ENCODE measurements at regions not wholly inside any gene's neighbourhood (a gene's known extent, or its start where the extent isn't known, plus 50 kb on each side); places are given as distances from the start of the nearest gene placed in this dataset.

DNA sequence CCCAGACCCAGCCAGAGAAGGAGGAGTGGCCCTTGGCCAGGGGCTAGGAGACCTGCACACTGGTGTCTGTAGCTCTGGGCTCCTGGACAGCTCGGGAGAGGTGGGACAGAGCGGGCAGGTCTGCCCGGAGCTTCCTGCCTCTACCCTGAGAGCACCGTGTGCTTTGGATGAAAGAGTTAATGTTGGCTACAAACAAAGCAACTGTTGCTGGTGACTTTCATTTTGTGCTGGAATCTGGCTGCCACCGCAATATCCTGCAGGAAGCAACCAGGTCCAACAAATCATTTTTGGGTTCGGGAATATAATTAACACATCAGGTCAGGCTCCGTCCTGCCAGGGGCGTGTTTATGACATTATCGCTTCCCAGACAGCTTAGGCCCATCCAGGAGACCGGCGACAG, 441.8 kb upstream of the MKI67 start:
- H3K36me3 Mint-ChIP-seq, result no peaks in the 10 kb centered on the region
- no peaks in the 10 kb centered on the region for H3K36me3 ChIP-seq (ENCODE audit: insufficient read depth, low read length)
- no peaks in the 10 kb centered on the region for H3K9me3 ChIP-seq (ENCODE audit: control insufficient read depth in 1 of 2, low read length in 2 of 2)
- no peak overlapping the region for H3K4me3 Mint-ChIP-seq
- no peaks in the 10 kb centered on the region for H3K9me3 Mint-ChIP-seq
- intact Hi-C loops (cut with micrococcal nuclease), result no loop called here
- H3K27me3 Mint-ChIP-seq, result peaks cover 2 to 3% of the 10 kb centered on the region in 2 donors
- POLR2A ChIA-PET (ENCODE audit: partially characterized antibody), result no interaction called here
- CTCF ChIA-PET (ENCODE audit: partially characterized antibody), result no interaction called here
- H3K4me3 ChIP-seq (ENCODE audit: low read length in 2 of 2), result no peak overlapping the region
- no peak for DNase-seq
- H3K4me1 ChIP-seq (ENCODE audit: insufficient read depth, low read length), result no peaks in the 10 kb centered on the region
- H3K27ac Mint-ChIP-seq, result no peak overlapping the region
- no peaks in the 10 kb centered on the region for H3K27me3 ChIP-seq (ENCODE audit: insufficient read depth, low read length)
- H3K27ac ChIP-seq (ENCODE audit: low read depth, low read length), result no peak overlapping the region
- H3K4me1 Mint-ChIP-seq, result no peaks in the 10 kb centered on the region

DNA sequence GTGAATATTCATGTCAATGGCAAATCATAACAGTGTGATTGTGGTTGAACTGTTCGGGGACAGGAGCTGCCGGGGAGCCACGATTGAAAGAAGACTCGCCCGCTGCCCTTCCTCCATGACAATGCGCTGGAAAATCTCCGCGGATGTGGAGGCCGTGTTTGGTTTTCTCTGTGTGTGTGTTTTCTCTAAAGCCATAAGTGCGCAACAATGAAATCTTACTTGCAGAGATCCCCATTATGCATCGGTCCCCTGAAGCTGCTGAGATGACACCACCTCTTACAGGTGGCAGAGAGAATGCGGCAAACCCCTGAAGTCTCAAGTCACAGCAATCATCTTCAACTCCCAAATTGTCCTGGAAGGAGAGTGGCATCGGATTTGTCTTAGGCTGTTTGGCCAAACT, 442.3 kb upstream of the MKI67 start:
- Histone ChIP-seq H3K9me3 (ENCODE audit: control insufficient read depth in 1 of 2, low read length in 2 of 2) (no peaks in the 10 kb centered on the region), H3K27ac (ENCODE audit: low read depth, low read length) (no peak overlapping the region), H3K27me3 (ENCODE audit: insufficient read depth, low read length) (no peaks in the 10 kb centered on the region), H3K36me3 (ENCODE audit: insufficient read depth, low read length) (no peaks in the 10 kb centered on the region), H3K4me1 (ENCODE audit: insufficient read depth, low read length) (no peaks in the 10 kb centered on the region), H3K4me3 (ENCODE audit: low read length in 2 of 2) (no peak overlapping the region)
- H3K27me3 Mint-ChIP-seq, result peaks cover 2 to 3% of the 10 kb centered on the region in 2 donors
- intact Hi-C loops (cut with micrococcal nuclease), result no loop called here
- CTCF ChIA-PET (ENCODE audit: partially characterized antibody), result no interaction called here
- H3K9me3 Mint-ChIP-seq, result no peaks in the 10 kb centered on the region
- no peak overlapping the region for H3K4me3 Mint-ChIP-seq
- DNase-seq, result no peak
- no peaks in the 10 kb centered on the region for H3K4me1 Mint-ChIP-seq
- no peaks in the 10 kb centered on the region for H3K36me3 Mint-ChIP-seq
- no peak overlapping the region for H3K27ac Mint-ChIP-seq
- POLR2A ChIA-PET (ENCODE audit: partially characterized antibody), result no interaction called here

DNA sequence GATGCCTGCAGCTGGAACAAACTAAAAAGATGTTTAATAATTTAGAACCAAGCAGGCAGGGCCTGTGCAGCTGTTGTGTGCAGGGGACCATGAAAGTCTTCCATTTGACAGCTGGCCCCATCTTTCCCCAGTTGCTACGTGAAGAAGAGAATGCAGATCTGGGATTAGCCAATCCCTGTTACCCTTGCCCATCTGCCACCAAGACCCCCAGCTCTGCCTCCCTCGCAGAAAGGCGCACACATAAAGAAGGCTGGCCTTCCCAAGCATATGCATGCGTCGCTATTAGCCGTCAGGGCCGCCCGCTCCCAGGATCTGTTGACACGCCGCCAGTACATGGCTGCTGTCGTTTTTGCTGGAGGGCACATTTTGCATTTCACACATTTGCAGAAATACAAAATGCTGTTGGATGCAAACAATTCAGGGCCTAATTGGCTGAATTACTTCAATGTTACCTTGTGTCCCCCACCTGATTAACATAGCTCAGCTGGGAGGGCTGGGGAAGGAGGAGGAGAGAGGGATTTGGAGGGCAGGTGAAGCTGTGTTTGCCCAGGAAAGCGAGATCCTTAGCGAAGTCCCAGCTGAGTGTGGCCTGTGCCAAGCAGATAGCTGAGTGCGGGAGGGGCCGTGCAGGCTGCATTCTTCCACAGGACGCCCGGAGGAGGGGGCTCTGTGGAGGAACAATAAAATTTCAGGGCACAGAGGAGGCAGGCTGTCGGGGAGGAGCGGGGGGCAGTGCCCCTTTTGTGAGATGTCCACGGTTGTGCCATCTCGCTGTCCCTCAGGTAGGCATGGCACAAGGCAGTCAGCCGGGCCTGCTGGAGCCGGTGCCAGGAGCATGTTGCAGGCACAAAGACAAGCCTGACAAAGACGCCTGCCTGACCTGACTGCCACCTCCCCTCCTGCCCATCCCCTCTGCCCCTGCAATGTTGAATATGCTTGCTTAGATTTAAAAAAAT, 443.0 kb upstream of the MKI67 start:
- H3K27me3 Mint-ChIP-seq, result peaks cover 2 to 3% of the 10 kb centered on the region in 2 donors
- Histone ChIP-seq H3K4me1 (ENCODE audit: insufficient read depth, low read length) (no peaks in the 10 kb centered on the region), H3K4me3 (ENCODE audit: low read length in 2 of 2) (no peak overlapping the region), H3K36me3 (ENCODE audit: insufficient read depth, low read length) (no peaks in the 10 kb centered on the region), H3K9me3 (ENCODE audit: control insufficient read depth in 1 of 2, low read length in 2 of 2) (no peaks in the 10 kb centered on the region), H3K27ac (ENCODE audit: low read depth, low read length) (no peak overlapping the region), H3K27me3 (ENCODE audit: insufficient read depth, low read length) (no peaks in the 10 kb centered on the region)
- ChIA-PET CTCF (ENCODE audit: partially characterized antibody) (no interaction called here), POLR2A (ENCODE audit: partially characterized antibody) (no interaction called here)
- intact Hi-C loops (cut with micrococcal nuclease), result no loop called here
- no peak for DNase-seq
- no peaks in the 10 kb centered on the region for H3K9me3 Mint-ChIP-seq
- H3K27ac Mint-ChIP-seq, result no peak overlapping the region
- H3K4me3 Mint-ChIP-seq, result no peak overlapping the region
- H3K4me1 Mint-ChIP-seq, result no peaks in the 10 kb centered on the region
- no peaks in the 10 kb centered on the region for H3K36me3 Mint-ChIP-seq

DNA sequence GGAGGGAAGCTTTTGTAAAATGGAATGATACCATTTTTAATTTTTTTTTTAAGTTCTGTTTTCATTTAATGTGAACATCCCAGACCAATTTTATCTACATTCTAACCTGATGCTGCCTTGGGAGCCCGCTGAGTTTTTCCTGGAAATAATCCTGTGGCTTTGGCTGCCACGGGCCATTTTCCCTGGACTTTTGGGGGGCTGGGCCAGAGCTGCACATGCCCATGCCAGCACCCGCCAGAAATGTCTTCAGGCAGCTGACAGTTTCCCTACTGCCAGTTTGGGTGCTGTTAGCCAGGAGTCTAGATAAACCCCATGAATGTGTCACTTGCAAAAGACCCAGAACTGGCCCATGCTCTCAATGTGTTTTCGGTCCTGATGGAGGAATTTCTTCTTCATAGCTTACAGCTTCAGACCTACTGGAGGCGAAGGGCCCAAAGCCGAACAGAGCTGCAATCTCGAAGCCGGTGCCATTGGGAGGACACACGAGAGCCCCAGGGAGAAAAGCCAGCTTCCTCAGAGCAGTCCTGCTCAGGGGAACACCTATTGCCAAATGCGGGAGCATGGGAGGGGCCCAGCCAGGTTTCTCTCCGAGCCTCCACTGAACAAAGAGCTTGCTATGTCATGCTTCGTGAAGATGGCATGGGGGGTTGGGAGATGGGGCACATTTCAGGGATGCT, 444.2 kb upstream of the MKI67 start:
- Histone ChIP-seq H3K9me3 (ENCODE audit: control insufficient read depth in 1 of 2, low read length in 2 of 2) (no peaks in the 10 kb centered on the region), H3K4me3 (ENCODE audit: low read length in 2 of 2) (no peak overlapping the region), H3K4me1 (ENCODE audit: insufficient read depth, low read length) (no peaks in the 10 kb centered on the region), H3K27ac (ENCODE audit: low read depth, low read length) (no peak overlapping the region), H3K27me3 (ENCODE audit: insufficient read depth, low read length) (no peaks in the 10 kb centered on the region), H3K36me3 (ENCODE audit: insufficient read depth, low read length) (no peaks in the 10 kb centered on the region)
- no peak overlapping the region for H3K27ac Mint-ChIP-seq
- DNase-seq, result no peak
- CTCF ChIA-PET (ENCODE audit: partially characterized antibody), result no interaction called here
- H3K4me1 Mint-ChIP-seq, result no peaks in the 10 kb centered on the region
- H3K27me3 Mint-ChIP-seq, result peaks cover 2 to 3% of the 10 kb centered on the region in 2 donors
- H3K36me3 Mint-ChIP-seq, result no peaks in the 10 kb centered on the region
- intact Hi-C loops (cut with micrococcal nuclease), result no loop called here
- POLR2A ChIA-PET (ENCODE audit: partially characterized antibody), result no interaction called here
- H3K9me3 Mint-ChIP-seq, result no peaks in the 10 kb centered on the region
- no peak overlapping the region for H3K4me3 Mint-ChIP-seq

DNA sequence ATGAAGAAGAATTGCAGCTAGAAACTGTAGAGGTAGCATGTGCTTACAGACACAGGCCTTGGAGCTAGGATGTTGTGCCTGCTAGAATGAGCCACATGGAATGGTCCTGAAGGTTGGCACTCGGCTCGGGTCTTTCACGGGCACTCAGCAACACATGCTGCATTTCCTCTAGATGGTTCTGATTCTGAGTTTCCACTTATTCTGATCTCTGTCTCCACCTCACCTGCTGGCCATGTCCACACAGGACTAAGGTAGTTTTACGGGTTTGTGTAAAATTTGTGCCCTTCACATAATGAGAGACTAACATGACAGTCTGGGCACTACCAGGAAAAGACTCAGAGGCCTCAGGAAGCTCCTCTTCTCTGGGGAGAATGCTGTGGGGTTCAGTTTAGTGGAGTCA, 444.8 kb upstream of the MKI67 start:
- no peaks in the 10 kb centered on the region for H3K4me1 Mint-ChIP-seq
- H3K4me3 ChIP-seq (ENCODE audit: low read length in 2 of 2), result no peak overlapping the region
- H3K27ac ChIP-seq (ENCODE audit: low read depth, low read length), result no peak overlapping the region
- no peaks in the 10 kb centered on the region for H3K27me3 ChIP-seq (ENCODE audit: insufficient read depth, low read length)
- no peak overlapping the region for H3K27ac Mint-ChIP-seq
- no peaks in the 10 kb centered on the region for H3K9me3 ChIP-seq (ENCODE audit: control insufficient read depth in 1 of 2, low read length in 2 of 2)
- H3K27me3 Mint-ChIP-seq, result peaks cover 2 to 3% of the 10 kb centered on the region in 2 donors
- no peaks in the 10 kb centered on the region for H3K36me3 ChIP-seq (ENCODE audit: insufficient read depth, low read length)
- intact Hi-C loops (cut with micrococcal nuclease), result no loop called here
- H3K36me3 Mint-ChIP-seq, result no peaks in the 10 kb centered on the region
- no peak overlapping the region for H3K4me3 Mint-ChIP-seq
- DNase-seq, result no peak
- H3K4me1 ChIP-seq (ENCODE audit: insufficient read depth, low read length), result no peaks in the 10 kb centered on the region
- POLR2A ChIA-PET (ENCODE audit: partially characterized antibody), result no interaction called here
- CTCF ChIA-PET (ENCODE audit: partially characterized antibody), result no interaction called here
- no peaks in the 10 kb centered on the region for H3K9me3 Mint-ChIP-seq

DNA sequence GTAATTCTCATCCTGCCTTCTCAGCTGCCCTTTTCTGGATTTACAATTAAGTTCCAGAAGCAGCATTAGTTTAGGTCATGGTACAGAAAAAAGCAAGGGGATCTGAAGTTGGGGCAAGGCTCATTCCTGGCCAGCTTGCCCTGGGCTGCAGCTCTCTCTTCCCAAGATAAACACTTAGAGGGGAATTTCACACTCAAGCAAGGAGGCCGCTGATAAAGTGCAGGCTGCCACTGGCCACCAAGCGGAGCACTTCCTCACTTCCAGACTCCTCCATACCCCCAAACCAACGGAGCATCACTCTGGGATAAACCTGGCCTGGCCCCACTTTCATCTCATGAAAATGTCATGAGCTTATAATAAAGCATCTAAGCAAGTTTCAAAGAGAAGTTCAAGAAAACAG, 445.5 kb upstream of the MKI67 start:
- DNase-seq, result no peak
- no peaks in the 10 kb centered on the region for H3K4me1 Mint-ChIP-seq
- H3K9me3 Mint-ChIP-seq, result no peaks in the 10 kb centered on the region
- Histone ChIP-seq H3K9me3 (ENCODE audit: control insufficient read depth in 1 of 2, low read length in 2 of 2) (no peaks in the 10 kb centered on the region), H3K36me3 (ENCODE audit: insufficient read depth, low read length) (no peaks in the 10 kb centered on the region), H3K27me3 (ENCODE audit: insufficient read depth, low read length) (no peaks in the 10 kb centered on the region), H3K4me1 (ENCODE audit: insufficient read depth, low read length) (no peaks in the 10 kb centered on the region), H3K27ac (ENCODE audit: low read depth, low read length) (no peak overlapping the region), H3K4me3 (ENCODE audit: low read length in 2 of 2) (no peak overlapping the region)
- peaks cover 2 to 3% of the 10 kb centered on the region in 2 donors for H3K27me3 Mint-ChIP-seq
- ChIA-PET POLR2A (ENCODE audit: partially characterized antibody) (no interaction called here), CTCF (ENCODE audit: partially characterized antibody) (no interaction called here)
- no peak overlapping the region for H3K27ac Mint-ChIP-seq
- no peaks in the 10 kb centered on the region for H3K36me3 Mint-ChIP-seq
- H3K4me3 Mint-ChIP-seq, result no peak overlapping the region
- intact Hi-C loops (cut with micrococcal nuclease), result no loop called here

DNA sequence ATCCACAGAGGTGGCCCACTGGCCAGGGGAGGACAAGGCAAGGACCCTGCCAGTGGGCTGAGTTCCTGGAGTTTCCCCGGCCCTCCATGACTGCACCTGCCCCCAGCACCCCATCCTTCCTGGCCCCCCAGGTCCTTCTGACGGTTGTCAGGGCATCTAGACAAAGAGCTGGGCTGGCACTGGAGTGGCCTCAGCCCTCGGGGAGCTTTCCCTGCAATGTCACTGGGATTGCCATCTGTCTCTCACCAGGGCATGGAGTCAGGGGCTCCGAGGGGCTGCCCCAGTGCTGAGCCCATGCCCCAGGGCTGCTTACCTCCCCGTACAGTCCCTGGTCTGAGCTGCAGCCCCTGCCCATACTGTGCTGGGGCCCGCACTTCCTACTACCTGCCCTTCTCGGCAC, 446.5 kb upstream of the MKI67 start:
- H3K36me3 ChIP-seq (ENCODE audit: insufficient read depth, low read length), result no peaks in the 10 kb centered on the region
- Mint-ChIP-seq H3K4me3 (no peak overlapping the region), H3K4me1 (no peaks in the 10 kb centered on the region), H3K27ac (no peak overlapping the region), H3K27me3 (peaks cover 0 to 3% of the 10 kb centered on the region in 2 donors), H3K36me3 (no peaks in the 10 kb centered on the region), H3K9me3 (no peaks in the 10 kb centered on the region)
- H3K9me3 ChIP-seq (ENCODE audit: control insufficient read depth in 1 of 2, low read length in 2 of 2), result no peaks in the 10 kb centered on the region
- CTCF ChIA-PET (ENCODE audit: partially characterized antibody), result no interaction called here
- no peak overlapping the region for H3K4me3 ChIP-seq (ENCODE audit: low read length in 2 of 2)
- intact Hi-C loops (cut with micrococcal nuclease), result no loop called here
- POLR2A ChIA-PET (ENCODE audit: partially characterized antibody), result no interaction called here
- DNase-seq, result no peak
- no peaks in the 10 kb centered on the region for H3K27me3 ChIP-seq (ENCODE audit: insufficient read depth, low read length)
- no peak overlapping the region for H3K27ac ChIP-seq (ENCODE audit: low read depth, low read length)
- H3K4me1 ChIP-seq (ENCODE audit: insufficient read depth, low read length), result no peaks in the 10 kb centered on the region

Measured in CD4-positive, alpha-beta memory T cell (primary cell).